T-helper 17 cell (primary cell): ENCODE measurements at regions not wholly inside any gene's neighbourhood (a gene's known extent, or its start where the extent isn't known, plus 50 kb on each side); places are given as distances from the start of the nearest gene placed in this dataset.

Experiments
- ATAC-seq: fragments of 150-1000 bp; cut with Tn5 transposase; 2 replicates; pipeline ENCODE4 v1.10.0; 2021; ENCODE audit warnings: mild to moderate bottlenecking, moderate library complexity
- DNase-seq, 3 donors: peaks; one replicate each; pipeline versions ENCODE4 v3.0.0 to v3.0.0-alpha.2; 2020 to 2021
- H3K9me3 ChIP-seq: one replicate; pipeline ENCODE4 v1.7.0; 2013; ENCODE audit warnings: low read length, mild to moderate bottlenecking; ENCODE audit not compliant: control insufficient read depth, poor library complexity, severe bottlenecking
- H3K27ac Mint-ChIP-seq: one replicate; pipeline ENCODE4 v1.8.0; 2022; ENCODE audit warnings: mild to moderate bottlenecking, moderate library complexity, mixed read lengths
- H3K27me3 Mint-ChIP-seq: one replicate; pipeline ENCODE4 v1.8.0; 2022; ENCODE audit warnings: mixed read lengths
- H3K36me3 Mint-ChIP-seq: one replicate; pipeline ENCODE4 v1.8.0; 2022; ENCODE audit warnings: low read depth, mixed read lengths
- H3K4me1 Mint-ChIP-seq: one replicate; pipeline ENCODE4 v1.8.0; 2022; ENCODE audit warnings: mild to moderate bottlenecking, mixed read lengths
- H3K4me3 Mint-ChIP-seq: one replicate; pipeline ENCODE4 v1.8.0; 2022; ENCODE audit warnings: mild to moderate bottlenecking, moderate library complexity, mixed read lengths

DNA sequence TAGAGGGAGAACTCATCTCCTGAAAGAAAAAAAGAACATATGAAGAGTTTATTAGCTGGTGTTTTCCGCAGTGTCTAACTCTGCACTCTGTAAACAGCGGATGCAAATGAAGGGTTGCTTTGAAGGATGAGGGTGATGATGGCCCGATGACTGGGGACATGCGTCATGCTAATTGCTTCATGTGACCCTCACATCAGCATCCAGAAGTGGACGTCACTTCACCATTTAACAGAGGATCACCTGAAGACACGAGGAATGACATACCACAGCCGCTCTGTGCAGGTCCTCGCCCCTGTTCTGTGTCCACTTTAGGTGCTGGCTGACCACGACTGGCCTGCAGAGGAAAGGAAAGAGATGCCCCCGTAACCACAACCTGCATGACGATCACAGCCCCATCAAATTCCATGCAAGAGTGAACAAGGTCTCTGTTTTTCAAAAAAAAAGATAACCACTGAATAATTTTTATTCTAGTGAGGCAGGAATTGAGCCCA lies 82.9 kb downstream of the KLF6 start:
- no peak for ATAC-seq
- H3K4me1 Mint-ChIP-seq, result no peaks in the 10 kb centered on the region
- H3K27ac Mint-ChIP-seq, result no peak overlapping the region
- peaks cover 5% of the 10 kb centered on the region for H3K27me3 Mint-ChIP-seq
- no peak for DNase-seq
- no peaks in the 10 kb centered on the region for H3K36me3 Mint-ChIP-seq
- H3K9me3 ChIP-seq, result no peaks in the 10 kb centered on the region
- H3K4me3 Mint-ChIP-seq, result no peak overlapping the region

- H3K27ac Mint-ChIP-seq, result no peak overlapping the region
- H3K4me1 Mint-ChIP-seq, result no peaks in the 10 kb centered on the region
- H3K27me3 Mint-ChIP-seq, result peaks cover 5% of the 10 kb centered on the region
- no peaks in the 10 kb centered on the region for H3K9me3 ChIP-seq
- ATAC-seq (no peak), DNase-seq (no peak)
- H3K36me3 Mint-ChIP-seq, result no peaks in the 10 kb centered on the region
- no peak overlapping the region for H3K4me3 Mint-ChIP-seq
Measured at GRCh38 chr10:3701491-3701890, 83.5 kb downstream of the KLF6 start.

DNA sequence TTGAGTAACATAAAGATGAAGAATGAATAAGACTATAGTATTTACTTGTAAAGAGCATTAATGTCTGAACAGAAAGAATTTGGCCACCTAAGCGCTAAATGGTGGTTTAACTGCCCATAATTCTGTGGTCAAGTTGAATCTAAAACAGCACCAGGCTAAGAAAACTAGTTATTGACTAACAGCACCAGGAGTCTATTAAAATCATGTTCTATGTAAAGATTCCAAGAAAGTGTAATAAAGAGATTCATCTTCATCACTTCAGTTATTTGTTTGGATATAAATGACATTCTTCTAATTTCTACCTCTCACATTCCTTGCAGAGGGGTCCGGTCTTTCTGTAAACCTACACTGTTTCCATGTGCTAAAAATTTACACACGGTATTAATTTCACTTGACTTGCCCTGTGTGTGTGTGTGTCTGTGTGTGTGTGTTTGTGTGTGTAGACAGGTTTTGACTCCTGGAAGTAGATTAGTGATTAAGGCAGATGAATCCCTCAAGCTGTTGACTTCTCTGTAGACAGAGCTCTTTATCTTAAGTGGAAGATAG lies 84.4 kb downstream of the KLF6 start:
- no peaks in the 10 kb centered on the region for H3K36me3 Mint-ChIP-seq
- ATAC-seq (no peak), DNase-seq (no peak)
- H3K27ac Mint-ChIP-seq, result no peak overlapping the region
- H3K4me3 Mint-ChIP-seq, result no peak overlapping the region
- H3K27me3 Mint-ChIP-seq, result peaks cover 5% of the 10 kb centered on the region
- no peaks in the 10 kb centered on the region for H3K4me1 Mint-ChIP-seq
- H3K9me3 ChIP-seq, result no peaks in the 10 kb centered on the region

DNA sequence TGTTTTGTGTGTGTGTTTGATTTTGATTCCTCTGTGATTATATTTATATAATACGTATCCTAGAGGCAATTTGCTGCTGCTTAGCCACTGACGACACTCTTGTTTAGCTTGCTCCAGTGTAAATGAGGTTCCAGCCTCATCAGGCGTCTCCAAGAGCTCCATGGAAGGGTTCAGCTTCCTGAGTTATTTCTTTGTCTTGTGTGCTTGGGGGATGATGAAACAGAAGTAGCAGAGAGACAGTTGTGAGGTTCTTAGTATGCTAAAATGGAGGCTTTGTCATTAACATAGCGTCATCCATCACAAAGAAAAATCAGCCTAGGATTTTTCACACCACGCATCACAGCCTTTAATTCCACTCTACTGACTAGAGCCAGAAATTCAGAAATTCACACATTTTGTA lies 85.1 kb downstream of the KLF6 start:
- Mint-ChIP-seq H3K27ac (no peak overlapping the region), H3K4me1 (no peaks in the 10 kb centered on the region), H3K27me3 (peaks cover 5% of the 10 kb centered on the region), H3K4me3 (no peak overlapping the region), H3K36me3 (no peaks in the 10 kb centered on the region)
- ATAC-seq (no peak), DNase-seq (no peak)
- H3K9me3 ChIP-seq, result no peaks in the 10 kb centered on the region

DNA sequence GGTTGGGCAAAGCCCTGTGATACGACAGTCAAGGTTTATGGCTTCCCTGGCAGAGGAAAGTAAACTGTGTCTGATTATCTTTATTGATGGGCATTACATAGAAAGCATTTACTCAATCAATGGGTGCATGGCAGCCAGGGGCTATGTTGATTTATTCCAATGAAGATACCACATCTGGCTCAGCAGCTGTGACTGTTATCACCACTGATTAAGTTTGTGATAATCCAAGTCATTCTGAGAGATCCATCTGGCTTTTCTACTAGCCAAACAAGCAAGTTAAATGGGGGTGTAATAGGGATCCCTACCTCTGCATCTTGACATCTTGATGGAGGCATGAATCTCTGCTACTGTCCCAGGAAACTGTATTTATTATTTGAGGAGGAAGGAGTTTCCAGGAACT lies 86.7 kb downstream of the KLF6 start:
- Mint-ChIP-seq H3K27ac (no peak overlapping the region), H3K27me3 (peaks cover 5% of the 10 kb centered on the region), H3K36me3 (no peaks in the 10 kb centered on the region), H3K4me3 (no peak overlapping the region), H3K4me1 (no peaks in the 10 kb centered on the region)
- DNase-seq (no peak), ATAC-seq (no peak)
- H3K9me3 ChIP-seq, result no peaks in the 10 kb centered on the region

DNA sequence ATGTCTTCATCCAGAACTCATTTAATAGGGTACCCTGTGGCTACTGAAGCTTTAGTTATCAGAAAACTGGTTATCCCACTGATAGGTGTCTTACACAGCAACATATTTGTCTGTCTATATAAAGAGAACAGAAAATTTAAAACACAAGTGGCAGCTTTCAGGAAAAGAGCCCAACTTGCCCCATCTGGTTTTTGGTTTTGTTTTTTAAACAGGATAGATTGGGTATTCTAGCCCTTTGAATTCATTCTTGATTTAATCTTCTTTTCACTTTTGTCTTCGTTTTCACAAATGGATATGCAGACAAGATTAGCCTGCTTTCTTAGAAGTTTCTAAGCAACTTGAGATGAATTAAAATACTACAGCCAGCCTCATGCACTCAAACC lies 91.3 kb downstream of the KLF6 start:
- no peak for ATAC-seq
- Mint-ChIP-seq H3K4me1 (no peaks in the 10 kb centered on the region), H3K4me3 (no peak overlapping the region), H3K27me3 (peaks cover 5% of the 10 kb centered on the region), H3K36me3 (no peaks in the 10 kb centered on the region), H3K27ac (no peak overlapping the region)
- H3K9me3 ChIP-seq, result no peaks in the 10 kb centered on the region
- no peak for DNase-seq

GRCh38 chr10:3693022-3693697 lies 91.8 kb downstream of the KLF6 start:
- Mint-ChIP-seq H3K4me3 (no peak overlapping the region), H3K27me3 (peaks cover 5% of the 10 kb centered on the region), H3K27ac (no peak overlapping the region), H3K4me1 (no peaks in the 10 kb centered on the region), H3K36me3 (no peaks in the 10 kb centered on the region)
- ATAC-seq, result no peak
- no peak for DNase-seq
- no peaks in the 10 kb centered on the region for H3K9me3 ChIP-seq

DNA sequence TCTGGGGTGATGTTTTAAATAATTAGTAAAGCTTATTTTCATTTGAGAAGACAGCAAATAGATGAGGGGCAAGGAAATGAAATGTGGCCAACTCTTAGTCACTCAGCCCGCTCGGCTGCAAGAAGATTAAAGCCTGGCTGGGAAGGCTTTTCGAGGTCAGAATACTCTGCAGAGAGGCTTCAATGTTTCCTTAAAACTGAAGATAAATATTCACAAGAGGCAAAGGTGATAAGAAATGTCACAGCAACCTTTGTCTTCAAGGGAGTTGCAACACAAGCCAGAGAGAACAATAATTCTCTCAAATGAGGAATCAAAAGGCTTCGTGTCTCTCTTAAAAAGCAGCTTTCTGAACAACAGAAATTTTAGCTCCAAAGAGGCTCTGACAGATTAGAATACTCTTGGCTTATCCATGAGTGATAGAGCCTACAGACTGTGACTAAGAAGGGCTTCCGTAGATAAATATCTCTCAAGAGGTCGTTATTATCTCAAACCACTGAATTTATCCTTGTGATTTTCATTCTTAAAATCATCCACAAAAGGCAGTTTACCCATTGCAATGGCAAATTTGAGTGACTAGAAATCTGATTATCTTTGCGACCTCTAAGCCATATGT lies 92.5 kb downstream of the KLF6 start:
- Mint-ChIP-seq H3K4me1 (no peaks in the 10 kb centered on the region), H3K36me3 (no peaks in the 10 kb centered on the region), H3K27ac (no peak overlapping the region), H3K27me3 (no peaks in the 10 kb centered on the region), H3K4me3 (no peak overlapping the region)
- H3K9me3 ChIP-seq, result no peaks in the 10 kb centered on the region
- ATAC-seq (no peak), DNase-seq (no peak)

DNA sequence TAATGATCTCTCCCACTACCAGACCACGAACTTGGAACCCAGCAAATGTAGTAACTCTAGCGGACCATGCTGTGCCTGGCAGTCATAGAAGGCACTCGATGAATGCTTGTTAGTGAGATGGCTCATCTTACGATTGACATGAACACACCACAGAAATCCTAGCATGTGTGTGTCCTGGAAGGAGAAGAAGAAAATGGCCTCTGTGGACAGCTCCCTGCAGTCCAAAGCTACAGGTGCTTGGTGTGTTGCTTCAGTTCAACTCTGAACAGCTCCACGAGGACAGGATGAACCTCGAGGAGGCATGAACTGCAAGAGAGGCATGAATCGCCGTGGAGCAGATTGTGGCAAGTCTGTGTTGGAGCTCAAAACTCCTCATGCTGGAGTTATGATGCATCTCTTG lies 93.5 kb downstream of the KLF6 start:
- Mint-ChIP-seq H3K27me3 (no peaks in the 10 kb centered on the region), H3K27ac (no peak overlapping the region), H3K36me3 (no peaks in the 10 kb centered on the region), H3K4me1 (no peaks in the 10 kb centered on the region), H3K4me3 (no peak overlapping the region)
- DNase-seq (no peak), ATAC-seq (no peak)
- no peaks in the 10 kb centered on the region for H3K9me3 ChIP-seq

- Mint-ChIP-seq H3K4me1 (no peaks in the 10 kb centered on the region), H3K4me3 (no peak overlapping the region), H3K36me3 (no peaks in the 10 kb centered on the region), H3K27me3 (no peaks in the 10 kb centered on the region), H3K27ac (no peak overlapping the region)
- DNase-seq (no peak), ATAC-seq (no peak)
- no peaks in the 10 kb centered on the region for H3K9me3 ChIP-seq
Measured at GRCh38 chr10:3689871-3690510, 95.0 kb downstream of the KLF6 start.

DNA sequence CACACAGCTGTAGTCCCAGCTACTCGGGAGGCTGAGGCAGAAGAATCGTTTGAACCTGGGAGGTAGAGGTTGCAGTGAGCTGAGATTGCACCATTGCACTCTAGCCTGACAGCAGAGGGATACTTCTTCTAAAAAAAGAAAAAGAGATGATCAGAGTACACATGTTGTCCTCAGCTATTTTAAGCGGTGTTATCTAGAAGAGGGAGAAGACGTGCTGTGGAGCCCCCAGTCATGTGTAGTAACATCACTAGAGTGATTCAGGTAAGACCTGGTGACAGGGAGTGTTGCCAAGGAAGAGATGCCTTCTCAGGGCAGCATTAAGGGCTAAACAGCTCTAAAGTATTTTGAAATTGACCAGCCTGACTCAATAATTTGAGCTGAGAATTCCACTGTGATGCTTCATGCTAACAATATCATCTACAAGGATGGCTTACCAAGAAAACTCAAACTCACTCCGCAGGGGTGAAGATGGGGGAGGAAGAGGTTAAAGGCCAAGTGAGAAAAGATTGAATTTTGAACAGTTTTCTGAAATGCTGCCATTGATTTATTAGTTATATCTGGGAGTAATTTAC lies 97.4 kb downstream of the KLF6 start:
- Mint-ChIP-seq H3K4me1 (no peaks in the 10 kb centered on the region), H3K4me3 (no peak overlapping the region), H3K36me3 (no peaks in the 10 kb centered on the region), H3K27me3 (no peaks in the 10 kb centered on the region), H3K27ac (no peak overlapping the region)
- no peak for ATAC-seq
- no peak for DNase-seq
- H3K9me3 ChIP-seq, result no peaks in the 10 kb centered on the region

DNA sequence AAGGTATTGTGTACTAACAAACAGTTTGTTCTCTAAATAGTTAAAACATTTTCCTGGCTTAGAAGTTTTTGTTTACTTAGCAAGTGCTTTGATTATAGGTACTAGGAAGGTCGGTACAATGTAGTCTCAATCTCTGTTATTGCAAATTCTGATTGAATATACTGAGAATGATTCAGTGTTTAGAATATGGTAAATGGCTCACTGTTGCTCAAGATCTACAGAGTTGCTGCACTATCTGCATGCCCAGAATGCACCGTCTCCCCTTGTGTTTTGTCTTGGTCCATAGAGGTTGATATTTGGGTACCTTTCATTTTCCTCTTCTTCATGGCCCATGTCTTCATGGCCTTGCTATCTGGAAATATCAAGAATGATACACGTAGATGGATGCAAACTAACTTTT lies 99.6 kb downstream of the KLF6 start:
- no peak for DNase-seq
- Mint-ChIP-seq H3K36me3 (no peaks in the 10 kb centered on the region), H3K4me3 (no peak overlapping the region), H3K27me3 (no peaks in the 10 kb centered on the region), H3K4me1 (peaks cover 2% of the 10 kb centered on the region), H3K27ac (no peak overlapping the region)
- no peak for ATAC-seq
- no peaks in the 10 kb centered on the region for H3K9me3 ChIP-seq

GRCh38 chr10:3684891-3685290 lies 100.1 kb downstream of the KLF6 start:
- peaks cover 2% of the 10 kb centered on the region for H3K4me1 Mint-ChIP-seq
- H3K27me3 Mint-ChIP-seq, result no peaks in the 10 kb centered on the region
- DNase-seq (no peak), ATAC-seq (no peak)
- H3K27ac Mint-ChIP-seq, result no peak overlapping the region
- no peaks in the 10 kb centered on the region for H3K9me3 ChIP-seq
- H3K36me3 Mint-ChIP-seq, result no peaks in the 10 kb centered on the region
- no peak overlapping the region for H3K4me3 Mint-ChIP-seq
